ENCODE measurements at regions not wholly inside any gene's neighbourhood (a gene's known extent, or its start where the extent isn't known, plus 50 kb on each side); places are given as distances from the start of the nearest gene placed in this dataset.

- no peak for DNase-seq
- Mint-ChIP-seq H3K27ac (ENCODE audit: unreplicated experiment) (no peak overlapping the region), H3K4me3 (ENCODE audit: unreplicated experiment) (no peak overlapping the region), H3K36me3 (ENCODE audit: unreplicated experiment) (peaks cover 5% of the 10 kb centered on the region), H3K27me3 (ENCODE audit: unreplicated experiment) (no peaks in the 10 kb centered on the region), H3K4me1 (ENCODE audit: low read depth, unreplicated experiment) (no peaks in the 10 kb centered on the region), H3K9me3 (ENCODE audit: unreplicated experiment) (no peaks in the 10 kb centered on the region)
- no peak for TF ChIP-seq CTCF (IDR thresholded peaks at IDR 0.05; ENCODE audit: partially characterized antibody, unreplicated experiment)
These were observed 207.6 kb downstream of the UACA start for GRCh38 chr15:70555713-70556112.

- no peaks in the 10 kb centered on the region for H3K4me1 Mint-ChIP-seq (ENCODE audit: low read depth, unreplicated experiment)
- peaks cover 5% of the 10 kb centered on the region for H3K36me3 Mint-ChIP-seq (ENCODE audit: unreplicated experiment)
- H3K4me3 Mint-ChIP-seq (ENCODE audit: unreplicated experiment): no peak overlapping the region
- H3K27ac Mint-ChIP-seq (ENCODE audit: unreplicated experiment): no peak overlapping the region
- DNase-seq: no peak
- H3K9me3 Mint-ChIP-seq (ENCODE audit: unreplicated experiment): no peaks in the 10 kb centered on the region
- no peak for TF ChIP-seq CTCF (IDR thresholded peaks at IDR 0.05; ENCODE audit: partially characterized antibody, unreplicated experiment)
- H3K27me3 Mint-ChIP-seq (ENCODE audit: unreplicated experiment): peaks cover 2% of the 10 kb centered on the region
These were observed 215.4 kb downstream of the UACA start for GRCh38 chr15:70547846-70548487.

- Mint-ChIP-seq H3K27me3 (ENCODE audit: unreplicated experiment) (peaks cover 5% of the 10 kb centered on the region), H3K9me3 (ENCODE audit: unreplicated experiment) (peaks cover 3% of the 10 kb centered on the region), H3K27ac (ENCODE audit: unreplicated experiment) (no peak overlapping the region), H3K36me3 (ENCODE audit: unreplicated experiment) (no peaks in the 10 kb centered on the region), H3K4me3 (ENCODE audit: unreplicated experiment) (no peak overlapping the region), H3K4me1 (ENCODE audit: low read depth, unreplicated experiment) (peaks cover 3% of the 10 kb centered on the region)
- TF ChIP-seq CTCF (IDR thresholded peaks at IDR 0.05; ENCODE audit: partially characterized antibody, unreplicated experiment): no peak
- DNase-seq: no peak
These were observed 217.8 kb downstream of the UACA start for GRCh38 chr15:70545526-70545925.

DNA sequence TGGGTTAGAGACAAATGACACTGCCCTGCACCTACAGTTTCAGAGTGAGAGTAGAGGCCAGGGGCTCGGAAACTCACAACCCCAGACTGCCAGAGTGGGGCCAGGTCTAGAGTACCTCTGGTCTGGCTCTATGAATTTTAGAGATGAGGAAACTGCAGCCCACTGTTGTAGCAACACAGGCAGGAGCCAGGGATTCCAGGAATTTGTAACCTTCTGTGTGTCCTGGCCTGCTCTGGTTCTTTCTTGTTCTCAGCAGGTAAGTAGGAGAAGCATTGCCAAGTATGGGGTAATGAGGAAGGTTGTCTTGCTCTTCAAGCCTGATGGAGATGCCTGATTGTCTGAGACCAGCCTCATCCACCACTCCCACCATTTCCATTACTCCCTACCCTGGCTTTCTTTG lies 221.8 kb downstream of the UACA start:
- H3K36me3 Mint-ChIP-seq (ENCODE audit: unreplicated experiment): no peaks in the 10 kb centered on the region
- H3K4me3 Mint-ChIP-seq (ENCODE audit: unreplicated experiment): no peak overlapping the region
- H3K9me3 Mint-ChIP-seq (ENCODE audit: unreplicated experiment): peaks cover 4% of the 10 kb centered on the region
- TF ChIP-seq CTCF (IDR thresholded peaks at IDR 0.05; ENCODE audit: partially characterized antibody, unreplicated experiment): no peak
- H3K27ac Mint-ChIP-seq (ENCODE audit: unreplicated experiment): no peak overlapping the region
- peaks cover 3% of the 10 kb centered on the region for H3K27me3 Mint-ChIP-seq (ENCODE audit: unreplicated experiment)
- H3K4me1 Mint-ChIP-seq (ENCODE audit: low read depth, unreplicated experiment): peaks cover 12% of the 10 kb centered on the region
- DNase-seq: no peak

DNA sequence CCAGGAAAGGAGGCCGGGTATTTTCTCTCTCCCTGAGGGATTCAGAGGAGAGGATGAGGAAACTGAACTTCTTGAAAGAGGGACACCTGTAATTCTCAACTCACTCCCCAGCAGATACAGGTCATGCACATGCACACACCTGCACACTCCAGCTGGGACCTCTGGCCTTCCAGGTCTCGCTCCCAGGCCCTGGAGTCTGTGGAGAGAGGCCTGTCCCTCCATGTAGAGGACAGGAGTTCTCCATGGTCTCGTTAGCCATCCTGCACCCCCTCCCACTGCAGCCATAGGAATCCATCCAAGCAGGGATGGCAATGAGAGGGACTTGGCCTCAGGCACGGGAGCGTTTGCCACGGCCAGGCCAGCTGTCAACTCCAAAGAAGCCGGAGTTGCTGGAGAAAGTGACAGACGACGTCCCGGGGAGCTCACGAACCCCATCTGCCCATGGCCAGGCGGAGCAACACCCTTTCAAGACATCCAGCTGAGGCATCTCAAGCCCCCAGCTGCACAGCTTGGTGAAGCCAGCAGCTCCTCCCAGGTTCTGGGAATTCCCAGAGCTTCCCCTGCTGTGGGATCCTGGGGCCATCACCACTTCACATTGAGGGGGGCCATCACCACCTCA lies 223.3 kb downstream of the UACA start:
- Mint-ChIP-seq H3K27me3 (ENCODE audit: unreplicated experiment) (peaks cover 3% of the 10 kb centered on the region), H3K36me3 (ENCODE audit: unreplicated experiment) (no peaks in the 10 kb centered on the region), H3K4me3 (ENCODE audit: unreplicated experiment) (no peak overlapping the region), H3K27ac (ENCODE audit: unreplicated experiment) (no peak overlapping the region), H3K4me1 (ENCODE audit: low read depth, unreplicated experiment) (peaks cover 26% of the 10 kb centered on the region), H3K9me3 (ENCODE audit: unreplicated experiment) (peaks cover 6% of the 10 kb centered on the region)
- no peak for TF ChIP-seq CTCF (IDR thresholded peaks at IDR 0.05; ENCODE audit: partially characterized antibody, unreplicated experiment)
- DNase-seq: peak; percentile 28
